Ovary (tissue), 3 donors: ENCODE measurements at regions not wholly inside any gene's neighbourhood (a gene's known extent, or its start where the extent isn't known, plus 50 kb on each side); places are given as distances from the start of the nearest gene placed in this dataset.

Experiments
- CTCF ChIP-seq, 3 donors: fragments of 450-650 bp in 2 of 3; fragments of 200-600 bp in 1 of 3; IDR thresholded peaks; one replicate each; pipeline versions ENCODE4 v1.5.1 to v1.8.0; 2016 to 2022; ENCODE audit warnings: antibody characterized with exemption in 3 of 3, mild to moderate bottlenecking in 1 of 3
- POLR2A ChIP-seq: fragments of 450-650 bp; IDR thresholded peaks from one replicate; pipeline ENCODE4 v1.6.1; 2017; ENCODE audit warnings: antibody characterized with exemption, mild to moderate bottlenecking, moderate library complexity
- donor health status: DM: no; HTN: no; CAD: no.

GRCh38 chr1:217369271-217369981, 261.5 kb downstream of the GPATCH2 start:
- no peak for TF ChIP-seq CTCF (IDR thresholded peaks at IDR 0.05)
- no peak for TF ChIP-seq POLR2A
